ENCODE measurements at regions not wholly inside any gene's neighbourhood (a gene's known extent, or its start where the extent isn't known, plus 50 kb on each side); places are given as distances from the start of the nearest gene placed in this dataset.

GRCh38 chr3:74564560-74564959, 49.9 kb downstream of the CNTN3 start:
- DNase-seq (ENCODE audit: low spot score): no peak

- DNase-seq (ENCODE audit: low spot score): no peak
These were observed 51.7 kb downstream of the CNTN3 start for GRCh38 chr3:74562558-74563269.

- DNase-seq (ENCODE audit: low spot score): no peak
These were observed 52.6 kb downstream of the CNTN3 start for GRCh38 chr3:74561881-74562280.

- no peak for DNase-seq (ENCODE audit: low spot score)
These were observed 55.2 kb downstream of the CNTN3 start for GRCh38 chr3:74559261-74559660.

DNA sequence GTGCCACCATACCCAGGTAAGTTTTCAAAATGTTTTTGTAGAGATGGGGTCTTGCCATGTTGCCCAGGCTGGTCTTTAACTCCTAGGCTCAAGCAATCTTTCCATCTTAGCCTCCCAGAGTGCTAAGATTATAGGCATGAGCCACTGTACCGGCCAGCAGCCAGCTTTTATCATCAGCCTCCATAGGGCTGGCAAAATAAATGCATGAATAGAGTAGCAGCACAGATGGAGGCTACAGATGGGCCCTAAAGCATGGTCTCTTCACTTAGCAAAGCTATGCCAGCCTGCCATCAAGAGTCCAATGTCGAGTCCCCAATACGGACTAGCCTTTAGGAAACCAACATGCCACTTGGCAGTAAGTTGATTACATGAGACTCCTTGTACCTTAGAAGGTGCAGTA, 63.8 kb downstream of the CNTN3 start:
- no peak for DNase-seq (ENCODE audit: low spot score)

DNA sequence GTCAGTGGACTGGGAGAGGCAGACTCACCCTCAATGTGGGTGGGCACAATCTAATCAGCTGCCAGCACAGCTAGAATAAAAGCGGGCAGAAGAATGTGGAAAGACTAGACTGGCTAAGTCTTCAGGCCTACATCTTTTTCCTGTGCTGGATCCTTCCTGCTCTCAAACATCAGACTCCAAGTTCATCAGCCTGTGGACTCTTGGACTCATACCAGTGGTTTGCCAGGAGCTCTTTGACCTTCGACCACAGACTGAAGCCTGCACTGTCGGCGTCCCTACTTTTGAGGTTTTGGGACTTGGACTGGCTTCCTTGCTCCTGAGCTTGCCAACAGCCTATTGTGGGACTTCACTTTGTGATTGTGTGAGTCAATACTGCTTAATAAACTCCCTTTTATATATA, 68.0 kb downstream of the CNTN3 start:
- DNase-seq (ENCODE audit: low spot score): no peak

DNA sequence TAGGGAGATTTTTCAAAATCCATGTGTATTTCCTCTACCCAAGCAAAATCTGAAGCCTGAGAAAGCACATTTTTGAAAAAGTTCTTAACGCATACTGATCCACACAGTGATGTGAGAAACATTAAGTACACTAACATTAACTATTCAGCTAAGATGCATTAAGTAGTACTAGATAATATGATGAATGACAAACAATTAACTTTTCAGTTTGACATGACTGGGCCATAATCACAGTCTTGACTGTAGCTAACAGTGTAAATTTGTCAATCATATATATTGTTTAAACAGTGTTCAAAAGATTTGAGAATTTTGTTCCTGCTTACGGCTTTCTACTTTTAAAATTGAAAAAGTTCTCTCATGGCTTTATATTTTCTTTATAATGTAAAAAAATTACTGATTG, 72.0 kb downstream of the CNTN3 start:
- no peak for DNase-seq (ENCODE audit: low spot score)

DNA sequence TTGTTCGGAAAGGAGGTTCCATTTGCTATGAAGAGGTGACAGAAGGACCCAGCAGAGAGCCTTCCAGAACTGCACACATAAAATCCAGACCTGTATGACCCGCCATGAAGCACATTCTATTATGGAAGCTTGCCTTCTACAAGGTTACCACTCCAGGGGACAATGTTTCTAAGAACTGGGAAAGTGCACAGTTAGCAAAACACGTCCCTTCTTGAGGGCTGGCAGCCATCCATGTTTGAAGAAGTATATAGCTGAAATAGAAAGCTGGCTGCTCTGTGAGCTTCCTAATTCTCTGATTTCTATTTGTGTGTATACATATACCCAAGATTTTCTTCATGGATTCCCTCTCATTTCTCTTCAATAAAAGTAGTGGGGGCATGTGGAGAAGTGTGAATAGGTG, 74.6 kb downstream of the CNTN3 start:
- DNase-seq (ENCODE audit: low spot score): no peak

DNA sequence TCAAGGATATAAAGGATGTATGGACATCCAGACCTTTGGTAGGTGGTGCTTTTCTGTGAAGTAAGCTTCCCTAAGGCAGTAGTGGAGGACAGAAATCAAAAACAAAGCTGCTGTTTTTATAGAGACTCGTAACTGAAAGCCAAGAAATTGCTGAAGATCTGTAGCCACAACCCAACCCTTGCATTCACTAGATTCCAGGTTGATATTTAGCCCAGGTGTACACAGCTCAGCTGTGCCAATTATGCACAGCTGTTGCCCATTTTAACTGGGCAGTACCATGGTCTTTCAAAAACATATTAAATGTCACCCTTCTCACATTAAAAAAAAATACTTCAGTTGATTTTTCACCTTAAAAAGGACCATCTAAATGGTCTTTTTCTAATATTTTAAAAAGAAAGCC, 75.8 kb downstream of the CNTN3 start:
- no peak for DNase-seq (ENCODE audit: low spot score)

DNA sequence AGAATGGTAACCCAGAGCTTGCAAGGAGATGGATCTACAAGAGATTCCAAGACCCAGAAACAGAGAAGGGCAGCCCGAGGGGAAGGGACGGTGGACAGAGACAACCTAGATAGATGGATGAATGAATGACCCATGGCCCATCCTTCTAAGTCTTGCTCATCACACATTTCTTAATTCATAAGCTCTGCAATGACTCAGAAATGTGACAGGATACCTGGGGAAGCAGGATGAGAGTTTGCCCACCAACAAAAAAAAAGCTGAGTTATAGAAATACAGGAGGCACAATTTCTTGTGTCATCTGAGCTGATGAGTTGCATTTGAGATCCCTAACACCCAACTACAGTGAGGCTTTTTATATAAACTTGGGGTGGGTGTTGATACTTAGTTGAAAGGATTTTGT, 76.6 kb downstream of the CNTN3 start:
- no peak for DNase-seq (ENCODE audit: low spot score)

DNA sequence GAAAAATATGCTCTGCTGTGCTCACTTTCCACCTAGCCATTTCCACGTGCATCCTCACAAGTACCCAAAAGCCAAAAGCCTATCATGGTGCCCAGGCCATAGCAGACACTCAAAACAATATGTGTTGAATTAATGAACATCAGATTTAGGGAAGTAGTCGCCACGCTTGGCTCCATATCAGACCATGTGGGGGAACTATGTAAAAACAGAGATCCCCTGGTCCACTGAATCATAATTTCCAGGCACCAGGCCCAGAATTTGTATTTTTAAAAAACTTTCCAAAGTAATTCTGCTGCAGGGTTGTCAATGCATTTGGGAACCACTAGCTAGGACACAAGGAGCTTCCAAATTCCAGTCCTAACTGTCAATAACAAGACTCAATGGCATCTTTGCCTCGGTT, 77.3 kb downstream of the CNTN3 start:
- DNase-seq (ENCODE audit: low spot score): no peak

GRCh38 chr3:74535281-74535680, 79.2 kb downstream of the CNTN3 start:
- DNase-seq (ENCODE audit: low spot score): no peak

DNA sequence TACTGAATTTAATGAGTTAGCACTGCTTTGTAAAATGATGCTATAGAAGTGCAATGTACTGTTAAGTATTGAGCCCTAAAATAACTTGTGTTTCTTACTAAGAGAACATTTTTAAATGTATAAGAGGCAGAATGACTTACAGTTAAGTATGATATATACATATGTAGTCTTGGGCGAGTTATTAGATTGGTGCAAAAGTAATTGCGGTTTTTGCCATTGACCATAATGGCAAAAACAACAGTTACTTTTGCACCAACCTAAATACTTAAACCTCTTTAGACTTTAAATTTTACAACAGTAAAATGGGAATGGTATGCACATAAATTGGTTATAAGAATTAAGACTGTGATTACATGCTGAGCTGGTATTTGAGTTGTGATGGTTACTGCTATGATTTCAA, 79.8 kb downstream of the CNTN3 start:
- no peak for DNase-seq (ENCODE audit: low spot score)

DNA sequence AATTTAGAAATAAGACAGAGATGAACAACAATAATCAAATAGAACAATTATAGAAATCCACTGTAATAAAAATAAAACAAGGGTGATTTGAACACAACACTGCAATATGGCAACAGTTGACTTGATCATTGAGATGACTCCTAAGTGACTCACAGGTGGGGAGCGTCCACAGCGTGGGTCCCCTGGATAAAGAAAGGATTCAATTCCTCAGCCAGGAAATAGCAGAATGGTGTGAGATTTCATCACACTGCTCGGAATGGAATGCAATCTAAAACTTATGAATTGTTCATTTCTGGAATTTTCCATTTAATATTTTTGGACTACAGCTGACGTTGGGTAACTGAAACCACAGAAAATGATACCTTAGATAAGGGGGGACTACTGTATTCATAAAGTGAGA, 82.0 kb downstream of the CNTN3 start:
- DNase-seq (ENCODE audit: low spot score): no peak

DNA sequence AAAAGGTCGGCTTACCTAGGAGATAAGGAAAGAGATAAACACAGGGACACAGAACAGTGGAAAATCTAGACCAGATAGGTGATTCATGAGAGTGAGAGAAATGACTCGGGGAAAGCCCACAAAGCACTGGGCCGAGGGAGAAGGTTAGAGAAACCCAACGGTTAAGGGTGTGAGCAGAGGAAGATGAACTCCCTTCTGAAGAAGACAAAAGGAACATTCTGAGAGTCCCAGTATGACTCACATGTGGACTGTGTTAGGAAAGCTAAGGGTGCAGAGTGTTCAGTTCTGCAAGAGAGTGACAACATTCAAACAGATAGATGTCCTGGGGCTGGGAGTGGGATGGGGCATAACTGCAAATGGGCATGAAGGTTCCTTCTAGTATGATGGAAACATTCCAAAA, 83.0 kb downstream of the CNTN3 start:
- no peak for DNase-seq (ENCODE audit: low spot score)

GRCh38 chr3:74529145-74529544, 85.3 kb downstream of the CNTN3 start:
- DNase-seq (ENCODE audit: low spot score): no peak

GRCh38 chr3:74527566-74527965, 86.9 kb downstream of the CNTN3 start:
- DNase-seq (ENCODE audit: low spot score): no peak

- no peak for DNase-seq (ENCODE audit: low spot score)
These were observed 90.6 kb downstream of the CNTN3 start for GRCh38 chr3:74523811-74524210.

- no peak for DNase-seq (ENCODE audit: low spot score)
These were observed 93.6 kb downstream of the CNTN3 start for GRCh38 chr3:74520895-74521294.

- no peak for DNase-seq (ENCODE audit: low spot score)
These were observed 95.8 kb downstream of the CNTN3 start for GRCh38 chr3:74518610-74519009.

GRCh38 chr3:74516019-74516418, 98.4 kb downstream of the CNTN3 start:
- DNase-seq (ENCODE audit: low spot score): no peak

- no peak for DNase-seq (ENCODE audit: low spot score)
These were observed 99.0 kb downstream of the CNTN3 start for GRCh38 chr3:74515451-74515850.

DNA sequence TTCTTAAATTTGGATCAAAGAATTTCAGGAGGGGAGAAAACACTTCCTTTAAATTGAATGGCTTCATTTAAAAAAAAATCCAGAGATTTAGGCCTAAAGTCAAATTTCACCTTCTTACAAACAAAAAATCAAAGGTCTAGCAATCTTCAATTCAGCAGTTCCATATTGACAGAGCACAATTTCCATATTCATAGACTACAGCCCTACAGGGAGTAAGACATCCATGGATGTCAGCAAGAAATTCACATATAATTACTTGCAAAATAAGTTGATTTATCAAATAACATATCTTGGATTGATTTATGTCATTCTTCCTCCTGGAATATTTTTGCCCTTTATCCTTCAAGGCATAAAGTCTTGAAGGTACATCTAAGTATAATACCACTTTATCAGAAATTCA, 103.4 kb downstream of the CNTN3 start:
- no peak for DNase-seq (ENCODE audit: low spot score)

GRCh38 chr3:74510261-74510818, 104.1 kb downstream of the CNTN3 start:
- DNase-seq (ENCODE audit: low spot score): no peak
